ENCODE measurements at regions not wholly inside any gene's neighbourhood (a gene's known extent, or its start where the extent isn't known, plus 50 kb on each side); places are given as distances from the start of the nearest gene placed in this dataset.

DNA sequence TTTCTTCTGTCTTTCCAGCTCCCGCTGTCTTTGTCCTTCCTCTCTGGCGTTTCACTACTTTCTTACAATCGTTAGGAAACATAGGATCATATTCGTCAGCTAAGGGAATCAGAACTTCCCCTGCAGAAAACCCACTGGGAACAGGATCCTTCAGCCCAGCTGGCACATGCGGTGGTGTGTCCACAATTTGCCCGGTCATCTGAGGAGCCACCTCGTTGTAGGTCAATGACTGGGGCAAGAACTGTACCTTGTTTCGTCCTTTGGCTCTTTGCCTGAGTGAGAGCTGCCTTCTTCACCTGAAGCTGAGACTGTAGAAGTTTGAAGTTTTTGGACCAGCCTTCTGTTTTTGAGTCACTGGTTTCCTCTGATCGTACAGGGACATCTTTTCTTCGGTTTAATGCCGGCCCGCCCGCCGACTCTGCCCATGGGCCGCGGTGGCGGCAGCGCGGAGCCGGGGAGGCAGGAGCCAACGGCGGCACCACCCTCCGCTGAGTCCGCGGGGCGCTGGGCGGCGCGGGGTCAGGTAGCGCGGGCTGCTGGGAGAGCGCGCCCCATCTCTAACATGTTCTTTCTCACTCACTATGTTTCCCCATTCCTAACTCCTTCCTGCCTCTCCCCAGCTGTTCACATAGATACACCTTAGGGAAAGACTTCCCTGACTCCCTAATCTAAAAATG lies 214.1 kb upstream of the NANOGP8 start:
- Histone ChIP-seq H3K4me1 (no peaks in the 10 kb centered on the region), H3K27ac (replicated peaks) (no peak overlapping the region), H3K36me3 (no peaks in the 10 kb centered on the region), H3K9me3 (replicated peaks) (no peaks in the 10 kb centered on the region), H3K27me3 (ENCODE audit: low read depth) (no peaks in the 10 kb centered on the region), H3K4me3 (no peak overlapping the region)
- TF ChIP-seq, protein P1, sequence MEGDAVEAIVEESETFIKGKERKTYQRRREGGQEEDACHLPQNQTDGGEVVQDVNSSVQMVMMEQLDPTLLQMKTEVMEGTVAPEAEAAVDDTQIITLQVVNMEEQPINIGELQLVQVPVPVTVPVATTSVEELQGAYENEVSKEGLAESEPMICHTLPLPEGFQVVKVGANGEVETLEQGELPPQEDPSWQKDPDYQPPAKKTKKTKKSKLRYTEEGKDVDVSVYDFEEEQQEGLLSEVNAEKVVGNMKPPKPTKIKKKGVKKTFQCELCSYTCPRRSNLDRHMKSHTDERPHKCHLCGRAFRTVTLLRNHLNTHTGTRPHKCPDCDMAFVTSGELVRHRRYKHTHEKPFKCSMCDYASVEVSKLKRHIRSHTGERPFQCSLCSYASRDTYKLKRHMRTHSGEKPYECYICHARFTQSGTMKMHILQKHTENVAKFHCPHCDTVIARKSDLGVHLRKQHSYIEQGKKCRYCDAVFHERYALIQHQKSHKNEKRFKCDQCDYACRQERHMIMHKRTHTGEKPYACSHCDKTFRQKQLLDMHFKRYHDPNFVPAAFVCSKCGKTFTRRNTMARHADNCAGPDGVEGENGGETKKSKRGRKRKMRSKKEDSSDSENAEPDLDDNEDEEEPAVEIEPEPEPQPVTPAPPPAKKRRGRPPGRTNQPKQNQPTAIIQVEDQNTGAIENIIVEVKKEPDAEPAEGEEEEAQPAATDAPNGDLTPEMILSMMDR (IDR thresholded peaks at IDR 0.05; ENCODE audit: borderline replicate concordance): no peak
- DNase-seq: no peak
- intact Hi-C loops (cut with micrococcal nuclease): no loop called here

DNA sequence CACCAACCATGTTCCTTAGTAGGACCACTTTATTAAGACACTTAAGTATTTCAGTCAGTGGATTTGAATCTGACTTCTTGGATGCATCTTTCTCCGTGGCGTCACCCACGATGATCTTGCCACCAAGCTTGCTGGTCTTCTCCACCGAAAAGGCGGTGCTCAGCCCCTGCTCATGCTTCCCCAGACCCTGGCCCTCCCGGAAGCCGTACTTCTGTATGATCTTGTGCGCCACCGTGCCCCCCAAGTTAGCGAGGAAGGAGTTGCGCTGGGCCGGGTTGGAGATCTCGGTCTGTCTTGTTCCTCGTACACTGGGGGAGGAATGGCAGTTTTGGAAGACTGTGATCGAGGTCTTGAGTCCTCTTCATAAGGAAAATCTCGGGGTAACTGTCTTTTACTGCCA lies 213.4 kb upstream of the NANOGP8 start:
- DNase-seq: no peak
- TF ChIP-seq, protein P1 (IDR thresholded peaks at IDR 0.05; ENCODE audit: borderline replicate concordance): no peak
- H3K27ac ChIP-seq (replicated peaks): no peak overlapping the region
- no peaks in the 10 kb centered on the region for H3K36me3 ChIP-seq
- intact Hi-C loops (cut with micrococcal nuclease): no loop called here
- H3K9me3 ChIP-seq (replicated peaks): no peaks in the 10 kb centered on the region
- H3K4me3 ChIP-seq: no peak overlapping the region
- no peaks in the 10 kb centered on the region for H3K4me1 ChIP-seq
- no peaks in the 10 kb centered on the region for H3K27me3 ChIP-seq (ENCODE audit: low read depth)

DNA sequence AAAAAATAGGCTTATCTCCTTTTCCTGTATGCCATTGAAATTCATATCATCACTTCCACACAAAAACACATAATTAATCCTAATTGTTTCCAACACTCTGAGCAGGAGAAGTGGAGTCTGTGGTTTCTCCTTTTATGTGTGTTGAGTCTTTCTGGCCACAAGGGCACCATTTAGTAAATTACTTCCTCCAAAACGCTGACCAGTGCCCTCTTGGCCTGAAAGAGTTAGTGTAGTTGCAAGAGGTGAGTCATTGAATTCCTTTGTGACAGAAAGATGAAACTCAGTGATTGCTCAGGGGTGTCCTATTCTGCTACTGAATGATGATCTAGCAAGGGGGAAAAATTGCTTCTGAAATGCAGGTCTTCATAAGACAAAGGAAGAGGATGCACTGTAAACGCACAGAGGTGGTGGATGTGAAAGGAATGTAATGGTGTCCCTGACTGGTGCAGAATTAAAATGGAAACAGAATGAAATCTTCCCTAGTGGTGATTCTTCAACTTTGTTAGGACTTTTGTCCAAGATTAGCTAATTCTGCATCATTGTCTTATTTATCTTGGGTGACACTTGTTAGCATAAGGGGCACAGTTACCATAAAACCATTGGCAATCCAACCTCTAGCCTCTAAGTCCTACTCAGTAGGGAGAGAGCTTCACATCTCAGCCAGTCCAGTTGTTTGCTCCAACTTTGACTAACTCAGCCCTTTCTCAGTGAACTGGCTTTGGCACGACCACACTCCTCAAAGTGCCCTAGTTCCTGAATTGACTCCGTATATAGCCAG lies 208.4 kb upstream of the NANOGP8 start:
- no peak overlapping the region for H3K4me3 ChIP-seq
- no peaks in the 10 kb centered on the region for H3K9me3 ChIP-seq (replicated peaks)
- H3K4me1 ChIP-seq: no peaks in the 10 kb centered on the region
- intact Hi-C loops (cut with micrococcal nuclease): no loop called here
- TF ChIP-seq, protein P1 (IDR thresholded peaks at IDR 0.05; ENCODE audit: borderline replicate concordance): no peak
- no peaks in the 10 kb centered on the region for H3K27me3 ChIP-seq (ENCODE audit: low read depth)
- no peak overlapping the region for H3K27ac ChIP-seq (replicated peaks)
- DNase-seq: no peak
- H3K36me3 ChIP-seq: no peaks in the 10 kb centered on the region

DNA sequence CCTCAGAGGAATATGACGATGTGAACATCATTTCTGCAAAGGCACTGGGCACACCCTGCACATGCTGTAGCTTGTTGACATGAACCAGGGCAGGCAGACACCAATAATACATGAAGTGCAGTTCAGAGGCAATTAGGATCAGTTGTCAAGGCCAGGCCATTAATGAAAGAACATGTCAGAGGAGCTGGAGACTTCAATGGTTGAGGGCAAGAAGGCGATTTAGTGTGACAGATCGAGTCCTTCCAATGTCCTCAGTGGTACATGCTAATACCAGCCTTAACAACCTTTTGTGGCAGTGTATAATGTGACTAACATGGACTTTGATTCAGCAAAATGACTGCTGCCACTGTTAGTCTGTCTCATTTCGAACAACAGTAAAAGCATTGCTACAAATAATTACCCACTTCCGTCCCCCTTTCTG lies 205.2 kb upstream of the NANOGP8 start:
- intact Hi-C loops (cut with micrococcal nuclease): no loop called here
- no peaks in the 10 kb centered on the region for H3K36me3 ChIP-seq
- no peaks in the 10 kb centered on the region for H3K9me3 ChIP-seq (replicated peaks)
- H3K4me1 ChIP-seq: no peaks in the 10 kb centered on the region
- DNase-seq: no peak
- no peak overlapping the region for H3K27ac ChIP-seq (replicated peaks)
- H3K4me3 ChIP-seq: no peak overlapping the region
- TF ChIP-seq, protein P1 (IDR thresholded peaks at IDR 0.05; ENCODE audit: borderline replicate concordance): no peak
- no peaks in the 10 kb centered on the region for H3K27me3 ChIP-seq (ENCODE audit: low read depth)

DNA sequence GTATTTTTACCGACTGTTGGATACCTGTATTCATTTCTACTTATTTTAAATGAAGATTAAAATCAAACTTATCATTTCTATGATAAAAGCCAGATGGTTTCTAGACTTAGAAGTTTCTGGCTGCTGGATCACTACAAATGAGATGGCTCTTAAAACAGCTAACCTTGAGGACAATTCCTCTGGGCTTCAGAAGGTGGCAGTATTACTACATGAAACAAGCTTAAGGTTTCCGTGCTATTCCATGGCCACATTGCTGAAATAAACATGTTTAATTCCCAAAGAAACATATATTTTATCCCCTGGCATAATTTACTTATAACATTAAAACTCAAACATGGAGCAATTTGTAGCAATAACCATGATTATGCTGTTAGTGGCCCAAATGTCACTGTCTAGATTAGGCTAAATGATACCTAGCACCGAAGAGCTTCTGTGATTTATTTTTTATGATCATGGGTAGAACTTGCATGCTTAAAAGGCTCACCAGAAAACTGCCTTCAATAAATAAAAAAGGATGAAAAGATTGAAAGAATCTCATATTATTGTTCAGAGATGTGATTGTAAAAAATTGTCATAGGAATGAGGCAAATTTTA lies 204.0 kb upstream of the NANOGP8 start:
- TF ChIP-seq, protein P1 (IDR thresholded peaks at IDR 0.05; ENCODE audit: borderline replicate concordance): peak; percentile 81

More for the DNA sequence above, 204.0 kb upstream of the NANOGP8 start:
- H3K4me1 ChIP-seq: no peaks in the 10 kb centered on the region
- no peaks in the 10 kb centered on the region for H3K36me3 ChIP-seq
- H3K27ac ChIP-seq (replicated peaks): no peak overlapping the region
- H3K9me3 ChIP-seq (replicated peaks): no peaks in the 10 kb centered on the region
- DNase-seq: no peak
- intact Hi-C loops (cut with micrococcal nuclease): loop anchor here (5.0 kb wide), 1 partner anchor 153 kb away; no protein-coding TSS in a partner anchor
- H3K27me3 ChIP-seq (ENCODE audit: low read depth): no peaks in the 10 kb centered on the region
- no peak overlapping the region for H3K4me3 ChIP-seq
